Stimulated activated CD4-positive, alpha-beta T cell treated with anti-CD3 and anti-CD28 coated beads, Interleukin-15, amount 100 ng/mL, for 48 hours (primary cell): ENCODE measurements at regions not wholly inside any gene's neighbourhood (a gene's known extent, or its start where the extent isn't known, plus 50 kb on each side); places are given as distances from the start of the nearest gene placed in this dataset.
"Not testable (repeated sequence)": the region's sequence is repeated elsewhere in the genome, so short reads cannot be mapped to it uniquely, and the experiment has no call there.

Source experiments
- DNase-seq, 2 donors: peaks; one replicate each; pipeline ENCODE4 v3.0.0-alpha.2; 2020; ENCODE audit warnings: low read depth in 2 of 2

GRCh38 chr6:15775076-15775634 lies 112.3 kb upstream of the DTNBP1 start:
- no peak for DNase-seq

GRCh38 chr6:15773806-15774410 lies 111.1 kb upstream of the DTNBP1 start:
- DNase-seq: no peak

- DNase-seq: no peak
Observed at GRCh38 chr6:15770347-15771143, 107.7 kb upstream of the DTNBP1 start.

GRCh38 chr6:15769511-15770018 lies 106.7 kb upstream of the DTNBP1 start:
- no peak for DNase-seq

GRCh38 chr6:15768999-15769398 lies 106.2 kb upstream of the DTNBP1 start:
- no peak for DNase-seq

- no peak for DNase-seq
Observed at GRCh38 chr6:15763837-15764236, 101.0 kb upstream of the DTNBP1 start.

- DNase-seq: no peak
Observed at GRCh38 chr6:15763364-15763763, 100.5 kb upstream of the DTNBP1 start.

- DNase-seq: no peak
Observed at GRCh38 chr6:15761045-15761502, 98.2 kb upstream of the DTNBP1 start.

- DNase-seq: no peak
Observed at GRCh38 chr6:15758631-15759215, 95.9 kb upstream of the DTNBP1 start.

GRCh38 chr6:15755526-15755925 lies 92.7 kb upstream of the DTNBP1 start:
- DNase-seq: no peak

- no peak for DNase-seq
Observed at GRCh38 chr6:15754706-15755079, 91.9 kb upstream of the DTNBP1 start.

GRCh38 chr6:15754035-15754705 lies 91.3 kb upstream of the DTNBP1 start:
- no peak for DNase-seq

- DNase-seq: no peak
Observed at GRCh38 chr6:15752820-15753219, 90.0 kb upstream of the DTNBP1 start.

- DNase-seq: no peak
Observed at GRCh38 chr6:15751721-15752350, 89.0 kb upstream of the DTNBP1 start.

- no peak for DNase-seq
Observed at GRCh38 chr6:15748341-15748740, 85.5 kb upstream of the DTNBP1 start.

GRCh38 chr6:15747354-15747883 lies 84.6 kb upstream of the DTNBP1 start:
- no peak for DNase-seq

- no peak for DNase-seq
Observed at GRCh38 chr6:15745781-15746180, 83.0 kb upstream of the DTNBP1 start.

- DNase-seq: no peak
Observed at GRCh38 chr6:15744818-15745402, 82.1 kb upstream of the DTNBP1 start.

- DNase-seq: not testable (repeated sequence)
Observed at GRCh38 chr6:15742013-15742412, 79.2 kb upstream of the DTNBP1 start.

- DNase-seq: no peak
Observed at GRCh38 chr6:15741405-15741804, 78.6 kb upstream of the DTNBP1 start.

GRCh38 chr6:15739867-15740266 lies 77.0 kb upstream of the DTNBP1 start:
- DNase-seq: no peak
